Neural crest cell (in vitro differentiated cells): ENCODE measurements at regions not wholly inside any gene's neighbourhood (a gene's known extent, or its start where the extent isn't known, plus 50 kb on each side); places are given as distances from the start of the nearest gene placed in this dataset.

Experiments
- DNase-seq: peaks from one replicate; pipeline ENCODE4 v3.0.0; 2021; ENCODE audit warnings: low read depth, mixed read lengths, low spot score
- H3K27ac Mint-ChIP-seq: one replicate; pipeline ENCODE4 v1.8.0; 2021; ENCODE audit warnings: mild to moderate bottlenecking, mixed read lengths; ENCODE audit not compliant: unreplicated experiment
- H3K27me3 Mint-ChIP-seq: 2 replicates; pipeline ENCODE4 v1.8.0; 2021; ENCODE audit warnings: low read depth, mild to moderate bottlenecking, mixed read lengths
- H3K36me3 Mint-ChIP-seq: 2 replicates; pipeline ENCODE4 v1.8.0; 2021; ENCODE audit warnings: low read depth, mild to moderate bottlenecking, mixed read lengths
- H3K4me1 Mint-ChIP-seq: 2 replicates; pipeline ENCODE4 v1.8.0; 2021; ENCODE audit warnings: mixed read lengths
- H3K4me3 Mint-ChIP-seq: one replicate; pipeline ENCODE4 v1.8.0; 2021; ENCODE audit warnings: mild to moderate bottlenecking, mixed read lengths
- H3K9me3 Mint-ChIP-seq: 2 replicates; pipeline ENCODE4 v1.8.0; 2021; ENCODE audit warnings: mixed read lengths
- CTCF ChIP-seq: fragments of 200-600 bp; sonication (generic); conservative IDR thresholded peaks from 2 replicates; pipeline ENCODE4 v1.5.0; 2021; ENCODE audit warnings: antibody characterized with exemption, mild to moderate bottlenecking

- H3K27me3 Mint-ChIP-seq, result no peaks in the 10 kb centered on the region
- H3K9me3 Mint-ChIP-seq, result no peaks in the 10 kb centered on the region
- no peak overlapping the region for H3K27ac Mint-ChIP-seq
- H3K4me1 Mint-ChIP-seq, result peaks cover 5% of the 10 kb centered on the region
- no peak for DNase-seq
- TF ChIP-seq CTCF, result no peak
- H3K36me3 Mint-ChIP-seq, result no peaks in the 10 kb centered on the region
- H3K4me3 Mint-ChIP-seq, result no peak overlapping the region
These were observed 179.4 kb upstream of the SLC25A13 start for GRCh38 chr7:96501318-96501717.

GRCh38 chr7:96499532-96499931 lies 177.6 kb upstream of the SLC25A13 start:
- TF ChIP-seq CTCF, result no peak
- no peaks in the 10 kb centered on the region for H3K27me3 Mint-ChIP-seq
- peaks cover 14% of the 10 kb centered on the region for H3K4me1 Mint-ChIP-seq
- no peaks in the 10 kb centered on the region for H3K9me3 Mint-ChIP-seq
- DNase-seq, result no peak
- H3K27ac Mint-ChIP-seq, result no peak overlapping the region
- H3K4me3 Mint-ChIP-seq, result no peak overlapping the region
- no peaks in the 10 kb centered on the region for H3K36me3 Mint-ChIP-seq

- peaks cover 9% of the 10 kb centered on the region for H3K4me1 Mint-ChIP-seq
- H3K27me3 Mint-ChIP-seq, result no peaks in the 10 kb centered on the region
- H3K36me3 Mint-ChIP-seq, result no peaks in the 10 kb centered on the region
- H3K27ac Mint-ChIP-seq, result no peak overlapping the region
- DNase-seq, result no peak
- H3K4me3 Mint-ChIP-seq, result no peak overlapping the region
- no peak for TF ChIP-seq CTCF
- H3K9me3 Mint-ChIP-seq, result no peaks in the 10 kb centered on the region
These were observed 175.7 kb upstream of the SLC25A13 start for GRCh38 chr7:96497567-96497966.

- DNase-seq, result no peak
- H3K27me3 Mint-ChIP-seq, result no peaks in the 10 kb centered on the region
- TF ChIP-seq CTCF, result no peak
- peaks cover 9% of the 10 kb centered on the region for H3K4me1 Mint-ChIP-seq
- no peaks in the 10 kb centered on the region for H3K9me3 Mint-ChIP-seq
- no peak overlapping the region for H3K27ac Mint-ChIP-seq
- H3K36me3 Mint-ChIP-seq, result no peaks in the 10 kb centered on the region
- H3K4me3 Mint-ChIP-seq, result no peak overlapping the region
These were observed 173.9 kb upstream of the SLC25A13 start for GRCh38 chr7:96495751-96496216.

GRCh38 chr7:96486681-96487080 lies 164.8 kb upstream of the SLC25A13 start:
- no peaks in the 10 kb centered on the region for H3K4me1 Mint-ChIP-seq
- no peak for DNase-seq
- no peaks in the 10 kb centered on the region for H3K36me3 Mint-ChIP-seq
- no peak for TF ChIP-seq CTCF
- no peaks in the 10 kb centered on the region for H3K27me3 Mint-ChIP-seq
- H3K27ac Mint-ChIP-seq, result no peak overlapping the region
- H3K9me3 Mint-ChIP-seq, result no peaks in the 10 kb centered on the region
- H3K4me3 Mint-ChIP-seq, result no peak overlapping the region

GRCh38 chr7:96484845-96485244 lies 162.9 kb upstream of the SLC25A13 start:
- H3K27me3 Mint-ChIP-seq, result no peaks in the 10 kb centered on the region
- H3K4me3 Mint-ChIP-seq, result no peak overlapping the region
- no peak for DNase-seq
- TF ChIP-seq CTCF, result no peak
- no peak overlapping the region for H3K27ac Mint-ChIP-seq
- no peaks in the 10 kb centered on the region for H3K9me3 Mint-ChIP-seq
- H3K4me1 Mint-ChIP-seq, result peaks cover 5% of the 10 kb centered on the region
- H3K36me3 Mint-ChIP-seq, result no peaks in the 10 kb centered on the region
